ENCODE measurements at regions not wholly inside any gene's neighbourhood (a gene's known extent, or its start where the extent isn't known, plus 50 kb on each side); places are given as distances from the start of the nearest gene placed in this dataset.

DNA sequence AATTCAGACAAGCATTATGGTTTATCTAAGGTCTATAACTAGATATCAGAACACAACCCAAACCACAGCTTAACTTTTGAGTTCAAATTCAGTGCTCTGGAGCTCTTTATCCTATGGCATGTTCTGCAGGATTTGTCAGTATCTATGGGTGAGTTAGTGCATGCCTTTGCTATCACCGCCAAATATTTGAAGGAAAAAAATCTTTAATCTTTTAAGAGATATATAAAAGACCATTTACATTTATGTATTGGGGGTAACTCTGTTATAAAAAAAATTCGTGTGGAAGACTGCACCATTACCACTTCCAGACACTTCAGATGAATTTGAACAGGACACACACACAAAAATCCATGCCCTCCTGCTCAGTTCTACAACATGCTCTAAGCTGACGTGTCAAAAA, 313.5 kb upstream of the CHORDC1 start:
- no peaks in the 10 kb centered on the region for H3K27me3 ChIP-seq (ENCODE audit: control insufficient read depth in 2 of 2, insufficient read depth in 2 of 2, low read length in 2 of 2)
- intact Hi-C loops (cut with micrococcal nuclease), result no loop called here
- WGBS (ENCODE audit: insufficient coverage), result no CpG with 5 or more reads among the region's 3 CpGs
- H2AFZ ChIP-seq (ENCODE audit: insufficient read depth, low read depth, low read length, poor library complexity, severe bottlenecking), result no peak overlapping the region
- H3K9me3 ChIP-seq (replicated peaks in 1 of 2; ENCODE audit: control insufficient read depth in 1 of 2, insufficient read depth in 1 of 2, low read length in 2 of 2), result no peaks in the 10 kb centered on the region
- no peak overlapping the region for H3K4me2 ChIP-seq (replicated peaks; ENCODE audit: extremely low read depth, low read length, poor library complexity, severe bottlenecking)
- no peak overlapping the region for H3K27ac Mint-ChIP-seq
- H3K9me3 Mint-ChIP-seq, result peaks cover 0 to 5% (median 2%) of the 10 kb centered on the region in 7 donors
- no peaks in the 10 kb centered on the region for H3K36me3 ChIP-seq (replicated peaks in 1 of 2; ENCODE audit: control insufficient read depth in 1 of 2, insufficient read depth in 2 of 2, low read length in 2 of 2)
- H3K9ac ChIP-seq (ENCODE audit: insufficient read depth, low read length, poor library complexity, severe bottlenecking), result no peak overlapping the region
- H3K4me1 Mint-ChIP-seq, result no peaks in the 10 kb centered on the region
- H3K79me2 ChIP-seq (ENCODE audit: insufficient read depth, low read length), result no peaks in the 10 kb centered on the region
- H3K36me3 Mint-ChIP-seq, result no peaks in the 10 kb centered on the region
- no peak overlapping the region for H3K4me3 Mint-ChIP-seq
- no peak for DNase-seq
- H3K27me3 Mint-ChIP-seq (ENCODE audit: low read depth in 3 of 3), result no peaks in the 10 kb centered on the region
- TF ChIP-seq, protein P1, sequence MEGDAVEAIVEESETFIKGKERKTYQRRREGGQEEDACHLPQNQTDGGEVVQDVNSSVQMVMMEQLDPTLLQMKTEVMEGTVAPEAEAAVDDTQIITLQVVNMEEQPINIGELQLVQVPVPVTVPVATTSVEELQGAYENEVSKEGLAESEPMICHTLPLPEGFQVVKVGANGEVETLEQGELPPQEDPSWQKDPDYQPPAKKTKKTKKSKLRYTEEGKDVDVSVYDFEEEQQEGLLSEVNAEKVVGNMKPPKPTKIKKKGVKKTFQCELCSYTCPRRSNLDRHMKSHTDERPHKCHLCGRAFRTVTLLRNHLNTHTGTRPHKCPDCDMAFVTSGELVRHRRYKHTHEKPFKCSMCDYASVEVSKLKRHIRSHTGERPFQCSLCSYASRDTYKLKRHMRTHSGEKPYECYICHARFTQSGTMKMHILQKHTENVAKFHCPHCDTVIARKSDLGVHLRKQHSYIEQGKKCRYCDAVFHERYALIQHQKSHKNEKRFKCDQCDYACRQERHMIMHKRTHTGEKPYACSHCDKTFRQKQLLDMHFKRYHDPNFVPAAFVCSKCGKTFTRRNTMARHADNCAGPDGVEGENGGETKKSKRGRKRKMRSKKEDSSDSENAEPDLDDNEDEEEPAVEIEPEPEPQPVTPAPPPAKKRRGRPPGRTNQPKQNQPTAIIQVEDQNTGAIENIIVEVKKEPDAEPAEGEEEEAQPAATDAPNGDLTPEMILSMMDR (IDR thresholded peaks at IDR 0.05), result no peak
- no peak overlapping the region for H3K4me3 ChIP-seq (replicated peaks in 1 of 3; ENCODE audit: low read depth in 2 of 3, low read length in 3 of 3)
- no peaks in the 10 kb centered on the region for H4K20me1 ChIP-seq (ENCODE audit: insufficient read depth, low read length)
- H3K27ac ChIP-seq (ENCODE audit: low read depth in 1 of 2, low read length in 2 of 2), result no peak overlapping the region
- no peaks in the 10 kb centered on the region for H3K4me1 ChIP-seq (ENCODE audit: control insufficient read depth in 1 of 2, insufficient read depth in 2 of 2, low read length in 2 of 2)

DNA sequence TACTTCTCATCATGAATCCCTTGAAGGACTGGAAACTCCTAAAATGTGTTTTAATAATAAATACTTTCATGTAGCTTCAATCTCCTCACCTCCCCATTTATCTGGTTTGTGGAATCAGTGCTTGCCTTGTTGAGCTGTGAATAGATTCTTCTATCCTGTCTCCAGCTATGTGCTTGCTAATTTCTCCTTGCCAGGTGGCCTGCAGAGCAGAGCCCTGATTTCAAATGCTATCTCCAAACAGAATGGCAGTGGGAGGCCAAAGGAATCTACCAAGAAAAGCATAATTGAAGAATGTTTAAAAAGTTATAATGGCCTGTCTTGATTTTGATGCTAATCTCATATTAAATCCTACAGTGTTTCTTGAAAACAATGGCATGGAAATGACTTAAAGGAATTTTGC, 309.3 kb upstream of the CHORDC1 start:
- no peak overlapping the region for H2AFZ ChIP-seq (ENCODE audit: insufficient read depth, low read depth, low read length, poor library complexity, severe bottlenecking)
- H3K27ac Mint-ChIP-seq, result no peak overlapping the region
- H3K27ac ChIP-seq (ENCODE audit: low read depth in 1 of 2, low read length in 2 of 2), result no peak overlapping the region
- H3K4me2 ChIP-seq (replicated peaks; ENCODE audit: extremely low read depth, low read length, poor library complexity, severe bottlenecking), result no peak overlapping the region
- H3K79me2 ChIP-seq (ENCODE audit: insufficient read depth, low read length), result no peaks in the 10 kb centered on the region
- H3K9me3 ChIP-seq (replicated peaks in 1 of 2; ENCODE audit: control insufficient read depth in 1 of 2, insufficient read depth in 1 of 2, low read length in 2 of 2), result no peaks in the 10 kb centered on the region
- no peaks in the 10 kb centered on the region for H3K36me3 ChIP-seq (replicated peaks in 1 of 2; ENCODE audit: control insufficient read depth in 1 of 2, insufficient read depth in 2 of 2, low read length in 2 of 2)
- no peaks in the 10 kb centered on the region for H3K27me3 ChIP-seq (ENCODE audit: control insufficient read depth in 2 of 2, insufficient read depth in 2 of 2, low read length in 2 of 2)
- no peaks in the 10 kb centered on the region for H3K36me3 Mint-ChIP-seq
- DNase-seq, result no peak
- H3K4me1 Mint-ChIP-seq, result no peaks in the 10 kb centered on the region
- H3K9ac ChIP-seq (ENCODE audit: insufficient read depth, low read length, poor library complexity, severe bottlenecking), result no peak overlapping the region
- intact Hi-C loops (cut with micrococcal nuclease), result no loop called here
- H3K4me3 ChIP-seq (replicated peaks in 1 of 3; ENCODE audit: low read depth in 2 of 3, low read length in 3 of 3), result no peak overlapping the region
- H3K4me3 Mint-ChIP-seq, result no peak overlapping the region
- TF ChIP-seq, protein P1 (IDR thresholded peaks at IDR 0.05), result no peak
- H3K9me3 Mint-ChIP-seq, result peaks cover 0 to 14% (median 2%) of the 10 kb centered on the region in 7 donors
- no peaks in the 10 kb centered on the region for H3K27me3 Mint-ChIP-seq (ENCODE audit: low read depth in 3 of 3)
- H4K20me1 ChIP-seq (ENCODE audit: insufficient read depth, low read length), result no peaks in the 10 kb centered on the region
- H3K4me1 ChIP-seq (ENCODE audit: control insufficient read depth in 1 of 2, insufficient read depth in 2 of 2, low read length in 2 of 2), result no peaks in the 10 kb centered on the region

Measured in CD14-positive monocyte (primary cell).